Smooth muscle cell (in vitro differentiated cells): ENCODE measurements at regions not wholly inside any gene's neighbourhood (a gene's known extent, or its start where the extent isn't known, plus 50 kb on each side); places are given as distances from the start of the nearest gene placed in this dataset.

ENCODE experiments used
- DNase-seq: peaks from one replicate; lab custom pipeline; 2025; ENCODE audit not compliant: unreplicated experiment; lab: John Stamatoyannopoulos, UW
- H2AFZ ChIP-seq: fragments of 200-600 bp; sonication (generic); 2 replicates; pipeline ENCODE4 v1.6.0; 2016; ENCODE audit warnings: antibody characterized with exemption, low read depth, mild to moderate bottlenecking
- H3F3A ChIP-seq: fragments of 200-600 bp; sonication (generic); 2 replicates; pipeline ENCODE4 v1.6.0; 2017; ENCODE audit warnings: antibody characterized with exemption, low read depth
- H3K27ac ChIP-seq: fragments of 200-600 bp; sonication (generic); 2 replicates; pipeline ENCODE4 v1.5.1; 2016; ENCODE audit warnings: low read depth, mild to moderate bottlenecking
- H3K27me3 ChIP-seq: fragments of 200-600 bp; sonication (generic); 2 replicates; pipeline ENCODE4 v1.6.1; 2016; ENCODE audit warnings: low read depth, mild to moderate bottlenecking
- H3K36me3 ChIP-seq: fragments of 200-600 bp; sonication (generic); 2 replicates; pipeline ENCODE4 v1.5.1; 2016; ENCODE audit warnings: low read depth
- H3K4me1 ChIP-seq: fragments of 200-600 bp; sonication (generic); 2 replicates; pipeline ENCODE4 v1.5.1; 2016; ENCODE audit warnings: low read depth
- H3K4me2 ChIP-seq: fragments of 200-600 bp; sonication (generic); 2 replicates; pipeline ENCODE4 v1.6.0; 2016; ENCODE audit warnings: mild to moderate bottlenecking
- H3K4me3 ChIP-seq: fragments of 200-600 bp; sonication (generic); 2 replicates; pipeline ENCODE4 v1.5.1; 2016; ENCODE audit warnings: mild to moderate bottlenecking
- H3K79me2 ChIP-seq: fragments of 200-600 bp; sonication (generic); 2 replicates; pipeline ENCODE4 v1.6.0; 2016; ENCODE audit warnings: low read depth, mild to moderate bottlenecking
- H3K9ac ChIP-seq: fragments of 200-600 bp; sonication (generic); 2 replicates; pipeline ENCODE4 v1.6.0; 2016; ENCODE audit warnings: low read depth
- H3K9me3 ChIP-seq: fragments of 200-600 bp; sonication (generic); replicated peaks from 2 replicates; pipeline ENCODE4 v1.5.1; 2016; ENCODE audit warnings: low read depth
- H4K20me1 ChIP-seq: fragments of 200-600 bp; sonication (generic); 2 replicates; pipeline ENCODE4 v1.6.0; 2016; ENCODE audit warnings: low read depth
- CTCF ChIP-seq: fragments of 200-600 bp; sonication (generic); IDR thresholded peaks from 2 replicates; pipeline ENCODE4 v1.5.1; 2017; ENCODE audit warnings: borderline replicate concordance, mild to moderate bottlenecking, antibody characterized with exemption; ENCODE audit not compliant: insufficient read depth, poor library complexity, severe bottlenecking
- WGBS: methylation state at CpG from one replicate; pipeline ENCODE4 v1.1.7; 2016; ENCODE audit warnings: low lambda C conversion rate; 5-methylcytosine and 5-hydroxymethylcytosine counted together

DNA sequence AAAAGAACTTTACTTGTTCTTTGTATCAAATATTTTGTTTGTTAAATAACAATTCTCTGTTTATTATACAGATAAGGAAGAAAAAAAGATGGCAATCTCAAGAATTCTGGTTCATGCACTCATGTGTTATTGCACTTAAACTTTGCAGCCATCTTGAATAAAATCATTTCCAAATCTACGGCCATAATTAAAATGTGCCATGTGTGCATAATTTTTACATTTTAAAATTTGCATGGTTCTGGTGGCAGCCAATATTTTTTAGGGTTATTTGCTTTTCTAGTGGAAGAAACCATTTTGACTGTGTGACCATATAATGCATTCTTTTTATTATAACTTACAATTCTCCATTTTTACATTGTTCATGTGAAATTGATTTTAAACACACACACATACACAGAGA is 1518.1 kb upstream of the ZEB2 start:
- no peaks in the 10 kb centered on the region for H4K20me1 ChIP-seq
- no peak overlapping the region for H2AFZ ChIP-seq
- no peaks in the 10 kb centered on the region for H3K9me3 ChIP-seq
- no peaks in the 10 kb centered on the region for H3K36me3 ChIP-seq
- H3K27ac ChIP-seq, result no peak overlapping the region
- DNase-seq, result no peak
- no peak for TF ChIP-seq CTCF
- H3K4me1 ChIP-seq, result peaks cover 21% of the 10 kb centered on the region
- WGBS, result 93% methylated on average over 1 of the region's 1 CpG
- H3K27me3 ChIP-seq, result no peaks in the 10 kb centered on the region
- H3K4me3 ChIP-seq, result no peak overlapping the region
- H3F3A ChIP-seq, result no peaks in the 10 kb centered on the region
- no peak overlapping the region for H3K9ac ChIP-seq
- H3K79me2 ChIP-seq, result no peaks in the 10 kb centered on the region
- no peak overlapping the region for H3K4me2 ChIP-seq

- no peak overlapping the region for H2AFZ ChIP-seq
- TF ChIP-seq CTCF, result no peak
- no peak overlapping the region for H3K9ac ChIP-seq
- H3K79me2 ChIP-seq, result no peaks in the 10 kb centered on the region
- WGBS, result 85% methylated on average over 7 of the region's 7 CpGs
- no peaks in the 10 kb centered on the region for H3K9me3 ChIP-seq
- H3K4me3 ChIP-seq, result no peak overlapping the region
- H4K20me1 ChIP-seq, result no peaks in the 10 kb centered on the region
- DNase-seq, result no peak
- no peaks in the 10 kb centered on the region for H3K27me3 ChIP-seq
- no peak overlapping the region for H3K27ac ChIP-seq
- no peak overlapping the region for H3K4me2 ChIP-seq
- no peaks in the 10 kb centered on the region for H3K36me3 ChIP-seq
- no peaks in the 10 kb centered on the region for H3F3A ChIP-seq
- H3K4me1 ChIP-seq, result peaks cover 21% of the 10 kb centered on the region
Measured at GRCh38 chr2:146037334-146037870, 1517.5 kb upstream of the ZEB2 start.

DNA sequence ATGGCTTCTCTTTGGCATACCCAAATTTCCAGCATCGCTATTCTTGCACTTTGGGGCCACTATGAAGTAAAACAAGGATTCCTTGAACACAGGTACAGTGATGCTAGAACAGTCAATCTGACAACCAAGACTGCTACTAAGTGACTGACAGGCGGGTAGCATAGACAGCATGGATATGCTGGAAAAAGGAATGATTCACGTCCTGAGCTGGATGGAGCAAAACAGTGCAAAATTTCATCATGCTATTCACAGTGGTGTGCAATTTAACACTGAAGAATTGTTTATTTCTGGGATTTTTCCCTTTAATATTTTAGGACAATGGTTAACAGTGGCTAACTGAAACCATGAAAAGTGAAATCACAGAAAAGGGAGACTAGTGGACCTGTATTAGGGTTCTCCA is 1511.2 kb upstream of the ZEB2 start:
- 84% methylated on average over 3 of the region's 3 CpGs for WGBS

More for the DNA sequence above, 1511.2 kb upstream of the ZEB2 start:
- Histone ChIP-seq H3K9ac (no peak overlapping the region), H3K27me3 (no peaks in the 10 kb centered on the region), H3K4me2 (no peak overlapping the region), H2AFZ (no peak overlapping the region), H4K20me1 (no peaks in the 10 kb centered on the region), H3K27ac (no peak overlapping the region), H3K4me1 (no peaks in the 10 kb centered on the region), H3F3A (no peaks in the 10 kb centered on the region), H3K9me3 (no peaks in the 10 kb centered on the region), H3K36me3 (no peaks in the 10 kb centered on the region), H3K4me3 (no peak overlapping the region), H3K79me2 (no peaks in the 10 kb centered on the region)
- no peak for TF ChIP-seq CTCF
- DNase-seq, result no peak
